HG03025 (cell line): ENCODE measurements at regions not wholly inside any gene's neighbourhood (a gene's known extent, or its start where the extent isn't known, plus 50 kb on each side); places are given as distances from the start of the nearest gene placed in this dataset.
"Not testable (repeated sequence)": the region's sequence is repeated elsewhere in the genome, so short reads cannot be mapped to it uniquely, and the experiment has no call there.

ENCODE experiments used
- ATAC-seq: cut with Tn5 transposase; IDR thresholded peaks from one replicate; pipeline ENCODE4 v1.9.1; 2021; ENCODE audit warnings: mild to moderate bottlenecking, moderate library complexity; ENCODE audit not compliant: unreplicated experiment, low FRiP score

GRCh38 chr9:41367301-41367700 lies 178.2 kb upstream of the ZNG1F start:
- not testable (repeated sequence) for ATAC-seq

GRCh38 chr9:41361790-41362189 lies 172.7 kb upstream of the ZNG1F start:
- not testable (repeated sequence) for ATAC-seq

GRCh38 chr9:41359116-41359515 lies 170.0 kb upstream of the ZNG1F start:
- not testable (repeated sequence) for ATAC-seq

- not testable (repeated sequence) for ATAC-seq
Observed at GRCh38 chr9:41358682-41359081, 169.6 kb upstream of the ZNG1F start.

GRCh38 chr9:41357918-41358404 lies 168.8 kb upstream of the ZNG1F start:
- not testable (repeated sequence) for ATAC-seq

- not testable (repeated sequence) for ATAC-seq
Observed at GRCh38 chr9:41357350-41357748, 168.2 kb upstream of the ZNG1F start.

- ATAC-seq = not testable (repeated sequence)
Observed at GRCh38 chr9:41356588-41357349, 167.7 kb upstream of the ZNG1F start.

GRCh38 chr9:41355712-41356450 lies 166.8 kb upstream of the ZNG1F start:
- not testable (repeated sequence) for ATAC-seq

- ATAC-seq = not testable (repeated sequence)
Observed at GRCh38 chr9:41354978-41355377, 165.9 kb upstream of the ZNG1F start.

- ATAC-seq = not testable (repeated sequence)
Observed at GRCh38 chr9:41354060-41354934, 165.2 kb upstream of the ZNG1F start.

- not testable (repeated sequence) for ATAC-seq
Observed at GRCh38 chr9:41353026-41353425, 163.9 kb upstream of the ZNG1F start.

GRCh38 chr9:41352390-41352789 lies 163.3 kb upstream of the ZNG1F start:
- ATAC-seq = not testable (repeated sequence)

- not testable (repeated sequence) for ATAC-seq
Observed at GRCh38 chr9:41347893-41348292, 158.8 kb upstream of the ZNG1F start.

- ATAC-seq = not testable (repeated sequence)
Observed at GRCh38 chr9:41332562-41332961, 143.4 kb upstream of the ZNG1F start.

GRCh38 chr9:41321277-41321676 lies 132.2 kb upstream of the ZNG1F start:
- not testable (repeated sequence) for ATAC-seq

- ATAC-seq = not testable (repeated sequence)
Observed at GRCh38 chr9:41308953-41309352, 119.8 kb upstream of the ZNG1F start.

- ATAC-seq = not testable (repeated sequence)
Observed at GRCh38 chr9:41285744-41286143, 96.6 kb upstream of the ZNG1F start.

- ATAC-seq = not testable (repeated sequence)
Observed at GRCh38 chr9:41280299-41281238, 91.5 kb upstream of the ZNG1F start.

- ATAC-seq = not testable (repeated sequence)
Observed at GRCh38 chr9:41279437-41279836, 90.3 kb upstream of the ZNG1F start.
